ENCODE measurements at regions not wholly inside any gene's neighbourhood (a gene's known extent, or its start where the extent isn't known, plus 50 kb on each side); places are given as distances from the start of the nearest gene placed in this dataset.

GRCh38 chr12:127287256-127287655 lies 979.7 kb upstream of the TMEM132C start:
- TF ChIP-seq CTCF (IDR thresholded peaks at IDR 0.05; ENCODE audit: low read length) (no peak), EZH2 (IDR thresholded peaks at IDR 0.05; ENCODE audit: borderline replicate concordance, low read length) (no peak)
